ENCODE measurements at regions not wholly inside any gene's neighbourhood (a gene's known extent, or its start where the extent isn't known, plus 50 kb on each side); places are given as distances from the start of the nearest gene placed in this dataset.
A peak's percentile ranks its signal among the peaks of the same experiment; 100 is the strongest.

- POLR2A ChIA-PET (ENCODE audit: unreplicated experiment): interaction anchor here (0.5 to 0.6 kb wide), 2 partner anchors 112 to 183 kb away, joined by 3 to 4 read pairs; no protein-coding TSS in a partner anchor
- no peaks in the 10 kb centered on the region for H4K20me1 ChIP-seq (ENCODE audit: insufficient read depth, low read length)
- intact Hi-C loops (cut with micrococcal nuclease) (loop anchor here (1.0 to 5.0 kb wide), 8 partner anchors 158 to 1054 kb away; no protein-coding TSS in a partner anchor), dilution Hi-C loops (cut with HindIII; ENCODE audit: low sequenced_read_pairs, unreplicated experiment) (no loop called here), in situ Hi-C loops (cut with MboI; ENCODE audit: low sequenced_read_pairs) (loop anchor here (10.0 kb wide), 1 partner anchor 192 kb away; no protein-coding TSS in a partner anchor)
- H3K9ac ChIP-seq (ENCODE audit: low read depth, low read length): no peak overlapping the region; the same call in 1 of the 2 replicates
- no peaks in the 10 kb centered on the region for H3K36me3 ChIP-seq (ENCODE audit: control insufficient read depth, insufficient read depth, low read length)
- peak overlapping the region; percentile 83; the same call in 1 of the 2 replicates for H2BK20ac ChIP-seq (ENCODE audit: low read depth, low read length)
- H4K8ac ChIP-seq (ENCODE audit: low read depth in 2 of 2, low read length in 2 of 2): peak overlapping the region in 1 of 2 experiments; percentile 93; a peak in 3 of 4 replicates
- peak overlapping the region; percentile 90 for H2BK120ac ChIP-seq (ENCODE audit: low read depth, low read length)
- peak overlapping the region; percentile 84 for H3K4ac ChIP-seq (ENCODE audit: low read depth, low read length)
- no CpG with 5 or more reads among the region's 2 CpGs for WGBS, 2 experiments (ENCODE audit: extremely low coverage in 2 of 2, insufficient read length in 1 of 2)
- peak overlapping the region; percentile 62 for H2AK9ac ChIP-seq (replicated peaks; ENCODE audit: low read depth, low read length, poor library complexity)
- peak overlapping the region; percentile 66 for H3K27ac ChIP-seq (ENCODE audit: insufficient read depth, low read length)
- peak overlapping the region; percentile 91 for H2BK5ac ChIP-seq (ENCODE audit: low read depth, low read length, poor library complexity, severe bottlenecking)
- TF ChIP-seq CEBPB (IDR thresholded peaks at IDR 0.05; ENCODE audit: low read depth, low read length) (no peak), RAD21 (IDR thresholded peaks at IDR 0.05; ENCODE audit: low read length) (peak; percentile 81), CHD1 (IDR thresholded peaks at IDR 0.05; ENCODE audit: low read depth, low read length) (no peak), FOS (IDR thresholded peaks at IDR 0.05; ENCODE audit: low read depth, low read length) (no peak), MAFK (IDR thresholded peaks at IDR 0.05; ENCODE audit: low read depth, low read length) (no peak), BHLHE40 (IDR thresholded peaks at IDR 0.05; ENCODE audit: low read depth, low read length) (no peak), SMC3 (IDR thresholded peaks at IDR 0.05; ENCODE audit: low read depth, low read length) (peak; percentile 70), CTCF (conservative IDR thresholded peaks at IDR 0.05; ENCODE audit: low read depth, low read length) (peak; percentile 69), MXI1 (IDR thresholded peaks at IDR 0.05; ENCODE audit: borderline replicate concordance, low read depth, low read length) (no peak), USF2 (IDR thresholded peaks at IDR 0.05; ENCODE audit: low read depth, low read length) (no peak)
- H3K14ac ChIP-seq (replicated peaks; ENCODE audit: low read depth, low read length): no peak overlapping the region
- H3K79me1 ChIP-seq (ENCODE audit: low read depth in 1 of 2, low read length in 2 of 2): peaks cover 0 to 15% of the 10 kb centered on the region in 2 experiments; a peak in 2 of 4 replicates
- H3K4me2 ChIP-seq (ENCODE audit: low read depth, low read length): no peak overlapping the region
- peak overlapping the region; percentile 40 for H2AFZ ChIP-seq (replicated peaks; ENCODE audit: low read length, poor library complexity)
- H3K56ac ChIP-seq (ENCODE audit: extremely low read depth, insufficient read depth, low read length): 0 out of 2 replicates have a peak overlapping the region, but pooled peaks have one; percentile 47
- no peak overlapping the region for H3K4me3 ChIP-seq (ENCODE audit: insufficient read depth, low read depth, low read length)
- H3K23ac ChIP-seq (ENCODE audit: low read depth, low read length): peak overlapping the region; percentile 37; the same call in 1 of the 2 replicates
- no peaks in the 10 kb centered on the region for H3K9me3 ChIP-seq (ENCODE audit: control insufficient read depth, insufficient read depth, low read length)
- ATAC-seq (ENCODE audit: low read depth): peak; percentile 87
- no peak overlapping the region for H3K18ac ChIP-seq (ENCODE audit: low read depth, low read length)
- peak; percentile 83 for DNase-seq
- BruUV-seq (replicated peaks): no TSS peak
- H2BK15ac ChIP-seq (ENCODE audit: low read depth, low read length): no peak overlapping the region; the same call in 1 of the 3 replicates
- CTCF ChIA-PET: interaction anchor here (0.7 to 2.0 kb wide), 10 partner anchors 10 to 1054 kb away, joined by 3 to 11 read pairs (median 4); no protein-coding TSS in a partner anchor
- H2AK5ac ChIP-seq (ENCODE audit: low read depth, low read length): peak overlapping the region; percentile 82; the same call in 1 of the 2 replicates
- H3K27me3 ChIP-seq (ENCODE audit: control insufficient read depth, insufficient read depth, low read length): peaks cover 4% of the 10 kb centered on the region
- no peaks in the 10 kb centered on the region for H3K4me1 ChIP-seq (ENCODE audit: control insufficient read depth, insufficient read depth, low read length)
- peaks cover 13% of the 10 kb centered on the region for H3K9me1 ChIP-seq (ENCODE audit: insufficient read depth, low read length)
- no peak overlapping the region for H4K5ac ChIP-seq (ENCODE audit: low read depth, low read length)
- peak overlapping the region; percentile 79 for H4K91ac ChIP-seq (ENCODE audit: insufficient read depth, low read depth, low read length)
Measured at GRCh38 chrX:45322382-45322781, 121.7 kb upstream of the DIPK2B start.

All from IMR-90 (cell line).